Stimulated activated CD4-positive, alpha-beta T cell treated with anti-CD3 and anti-CD28 coated beads, TNF-alpha, amount 100 ng/mL, for 48 hours (primary cell): ENCODE measurements at regions not wholly inside any gene's neighbourhood (a gene's known extent, or its start where the extent isn't known, plus 50 kb on each side); places are given as distances from the start of the nearest gene placed in this dataset.

Experiments used
- DNase-seq, 3 donors: peaks; one replicate each; pipeline ENCODE4 v3.0.0-alpha.2; 2020; ENCODE audit warnings: low read depth in 3 of 3

DNA sequence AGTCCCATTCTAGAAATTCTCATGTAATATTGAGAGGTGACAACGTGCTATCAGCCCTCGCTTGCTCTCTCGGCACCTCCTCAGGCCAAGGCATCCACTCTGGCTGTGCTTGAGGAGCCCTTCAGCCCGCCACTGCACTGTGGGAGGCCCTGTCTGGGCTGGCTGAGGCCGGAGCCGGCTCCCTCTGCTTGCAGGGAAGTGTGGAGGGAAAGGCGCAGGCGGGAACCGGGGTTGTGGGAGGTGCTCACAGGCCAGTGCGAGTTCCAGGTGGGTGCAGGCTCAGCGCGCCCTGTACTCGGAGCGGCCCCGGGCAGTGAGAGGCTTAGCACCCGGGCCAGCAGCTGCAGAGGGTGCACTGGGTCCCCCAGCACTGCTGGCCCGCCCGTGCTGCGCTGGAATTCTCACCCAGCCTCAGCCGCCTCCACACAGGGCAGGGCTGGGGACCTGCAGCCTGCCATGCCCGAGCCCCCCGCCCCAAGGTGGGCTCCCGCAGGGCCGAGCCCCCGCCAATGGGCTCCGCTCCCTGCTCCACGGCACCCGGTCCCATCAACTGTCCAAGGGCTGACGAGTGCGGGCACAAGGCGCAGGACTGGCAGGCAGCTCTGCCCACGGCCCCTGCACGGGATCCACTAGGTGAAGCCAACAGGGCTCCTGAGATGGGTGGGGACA is 1680.6 kb upstream of the LRRTM1 start:
- no peak for DNase-seq

DNA sequence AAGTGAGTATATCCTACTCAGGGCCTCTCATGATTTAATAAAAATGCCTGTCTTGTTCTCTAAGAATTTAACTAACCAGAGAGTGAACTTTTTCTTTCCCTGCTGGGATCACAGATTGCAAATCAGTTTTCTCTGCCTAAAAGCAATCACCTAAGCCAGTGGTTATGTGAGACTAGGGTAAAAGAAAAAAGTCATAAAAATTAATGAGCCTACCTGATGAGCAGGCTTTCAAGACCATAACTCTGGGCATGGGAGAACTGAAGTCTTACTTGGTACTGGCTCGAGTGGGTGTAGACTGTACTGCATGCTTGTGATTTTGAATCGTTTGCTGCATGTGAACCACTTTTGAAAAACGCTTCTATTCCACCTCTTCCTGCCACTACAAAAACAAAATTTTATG is 1677.0 kb upstream of the LRRTM1 start:
- no peak for DNase-seq

DNA sequence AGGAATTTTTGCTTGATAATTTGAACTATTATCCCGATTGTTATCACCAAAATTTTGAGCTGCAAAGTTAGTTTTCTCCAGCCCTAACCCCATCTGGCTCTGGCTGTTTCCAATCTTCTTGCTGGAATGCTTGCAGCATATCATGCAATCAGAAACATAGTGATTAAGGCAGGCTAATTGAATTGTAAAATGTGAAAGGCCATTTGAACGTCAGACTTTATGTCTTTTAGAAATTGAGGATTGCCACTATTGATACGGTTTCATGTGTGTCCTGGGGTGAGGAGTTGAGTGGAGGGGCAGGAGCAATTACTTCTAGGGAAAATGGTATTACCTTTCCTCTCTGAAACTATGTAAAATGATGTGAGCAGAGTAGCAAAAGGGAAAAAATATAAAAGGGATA is 1674.5 kb upstream of the LRRTM1 start:
- DNase-seq = no peak

DNA sequence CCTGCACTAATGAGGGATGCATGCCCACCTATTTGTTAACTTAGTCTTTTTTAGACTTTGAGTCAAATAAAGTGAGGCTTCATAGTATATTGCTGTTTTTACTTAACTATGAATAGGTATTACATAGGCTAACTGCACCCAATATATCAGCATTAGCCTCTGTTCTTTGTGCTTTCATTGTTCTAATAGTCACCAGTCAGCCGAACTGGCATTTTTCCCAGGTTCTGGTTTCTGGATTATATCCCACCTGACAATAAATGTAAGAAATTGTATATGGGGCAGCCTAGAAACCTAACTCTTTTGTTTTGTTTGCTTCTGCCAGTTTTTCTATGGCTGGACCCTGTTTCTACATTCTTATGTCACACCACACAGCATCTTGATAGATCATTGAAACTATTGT is 1672.4 kb upstream of the LRRTM1 start:
- no peak for DNase-seq

DNA sequence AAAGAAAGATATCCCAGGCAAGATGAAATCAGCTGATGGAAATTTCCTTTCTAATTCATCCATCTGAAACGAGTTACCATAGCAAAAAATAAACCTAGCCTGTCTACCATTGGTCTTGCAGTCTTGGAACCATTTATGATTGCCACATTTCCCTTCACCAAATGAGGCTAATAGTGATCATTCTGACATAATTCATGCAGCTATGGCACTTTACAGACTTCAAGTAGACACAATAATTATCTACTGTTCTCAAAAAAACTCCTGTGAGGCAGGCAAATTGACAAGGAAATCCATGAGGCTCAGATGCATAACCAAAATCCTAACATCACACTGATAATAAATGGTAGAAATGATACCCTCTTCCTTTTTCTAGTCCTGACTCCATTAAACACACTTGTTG is 1669.7 kb upstream of the LRRTM1 start:
- no peak for DNase-seq

DNA sequence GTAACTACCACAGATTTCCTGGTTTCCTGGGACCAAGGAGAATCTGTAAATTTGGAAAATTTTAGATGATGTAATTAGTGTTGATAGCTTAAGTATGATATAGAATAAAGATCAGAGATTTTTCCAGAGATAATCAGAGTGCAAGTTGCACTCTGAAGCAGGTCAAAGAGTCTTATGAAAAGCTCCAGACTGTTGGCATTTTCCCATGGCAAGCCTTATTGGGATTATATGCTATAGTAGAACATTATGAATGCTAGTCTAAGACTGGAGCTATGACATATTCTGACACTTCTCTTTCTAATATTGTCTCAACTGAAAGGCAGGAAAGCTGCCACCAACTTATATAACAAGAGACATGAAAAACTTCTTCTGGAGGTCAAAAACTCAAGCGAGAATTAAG is 1638.3 kb upstream of the LRRTM1 start:
- no peak for DNase-seq

DNA sequence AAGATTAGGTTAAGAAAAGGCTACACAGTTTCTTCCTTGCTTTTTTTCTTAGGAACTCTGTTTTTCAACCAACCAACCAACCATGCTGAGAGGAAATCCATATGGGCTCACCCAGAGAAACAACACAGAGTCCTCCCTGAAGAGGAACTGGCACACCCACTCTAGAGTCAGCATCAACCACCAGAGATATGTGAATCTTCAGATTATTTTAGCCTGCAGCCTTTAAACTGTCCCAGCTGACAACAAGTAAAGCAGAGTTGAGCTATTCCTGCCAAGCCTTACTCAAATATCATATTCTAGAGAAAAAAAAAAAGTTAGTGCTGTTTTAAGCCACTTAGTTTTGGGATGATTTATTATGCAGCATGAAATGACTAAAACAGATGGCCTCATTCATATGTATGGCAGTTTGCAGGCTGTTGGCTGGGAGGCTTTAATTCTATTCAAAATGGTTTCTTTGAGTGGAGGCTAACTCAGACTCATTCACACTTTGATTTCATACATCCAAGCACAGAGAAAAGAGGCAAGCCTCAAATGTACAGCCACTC is 1637.7 kb upstream of the LRRTM1 start:
- no peak for DNase-seq

DNA sequence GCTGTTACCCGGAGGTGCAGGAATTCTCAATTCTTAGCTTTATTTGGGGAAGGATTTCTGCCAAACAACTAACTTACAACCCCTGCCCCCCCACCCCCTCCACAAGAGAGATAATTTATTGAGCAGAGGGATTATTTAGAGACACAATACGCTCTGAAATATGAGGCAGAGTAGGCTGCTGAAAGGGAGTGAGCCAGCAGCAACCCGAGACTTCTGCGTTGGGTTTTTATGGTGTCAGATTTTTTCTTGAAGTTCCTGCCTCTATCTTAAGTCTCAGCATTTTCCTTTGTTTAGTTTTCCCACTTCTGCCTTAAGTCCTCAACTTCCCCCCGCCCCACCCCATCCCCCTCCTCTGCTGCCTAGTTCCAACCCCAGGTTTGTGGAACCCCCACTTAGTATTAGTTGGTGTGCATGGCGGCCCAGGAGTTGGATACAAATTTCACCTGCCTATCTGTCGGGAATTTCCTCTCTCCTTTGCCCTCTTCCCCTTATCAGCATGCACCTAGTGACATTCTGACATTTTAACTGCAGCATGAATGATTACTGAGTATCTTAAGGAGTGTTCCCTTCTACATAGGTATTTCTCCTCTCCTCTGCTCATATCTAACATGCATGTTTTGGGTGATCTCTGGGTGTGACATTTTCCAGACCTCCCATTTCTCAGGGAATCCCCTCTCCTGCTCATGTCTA is 1635.9 kb upstream of the LRRTM1 start:
- no peak for DNase-seq

DNA sequence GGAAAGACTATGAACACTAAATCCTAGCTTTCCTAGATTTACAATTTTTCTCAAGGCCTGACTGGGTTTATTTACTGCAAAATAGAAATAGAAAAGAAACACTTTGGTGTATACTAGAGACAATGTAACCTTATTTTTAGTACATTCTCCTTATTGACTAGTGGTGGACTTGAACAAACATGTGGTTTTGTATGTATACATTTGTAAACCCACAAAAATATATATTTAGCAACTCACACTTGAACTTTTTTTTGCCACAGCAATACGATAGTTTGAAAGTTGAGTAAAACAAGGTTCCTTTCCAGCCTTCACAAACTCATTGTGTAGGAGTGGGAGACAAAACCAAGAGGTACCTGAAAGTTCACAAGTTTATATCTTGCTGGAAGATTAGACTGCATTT is 1633.4 kb upstream of the LRRTM1 start:
- DNase-seq = no peak

DNA sequence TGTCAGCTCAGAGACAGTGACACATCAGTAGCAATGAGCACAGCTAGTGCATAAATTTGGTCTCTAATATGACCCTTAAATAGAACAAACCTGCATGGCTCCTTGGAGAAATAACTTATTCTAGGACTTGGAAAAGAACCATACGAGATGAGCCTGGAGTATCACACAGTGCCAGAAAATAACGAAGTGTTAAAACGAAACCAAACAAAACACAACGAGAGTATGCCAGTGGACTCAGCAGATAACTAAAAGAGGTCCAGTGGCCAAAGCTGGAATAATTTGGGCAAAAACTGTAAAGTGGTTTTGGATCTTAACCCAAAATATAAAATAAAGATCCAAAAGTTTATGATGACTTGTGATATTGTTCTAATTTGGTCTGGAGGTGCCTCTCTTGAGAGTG is 1599.0 kb upstream of the LRRTM1 start:
- DNase-seq = no peak

DNA sequence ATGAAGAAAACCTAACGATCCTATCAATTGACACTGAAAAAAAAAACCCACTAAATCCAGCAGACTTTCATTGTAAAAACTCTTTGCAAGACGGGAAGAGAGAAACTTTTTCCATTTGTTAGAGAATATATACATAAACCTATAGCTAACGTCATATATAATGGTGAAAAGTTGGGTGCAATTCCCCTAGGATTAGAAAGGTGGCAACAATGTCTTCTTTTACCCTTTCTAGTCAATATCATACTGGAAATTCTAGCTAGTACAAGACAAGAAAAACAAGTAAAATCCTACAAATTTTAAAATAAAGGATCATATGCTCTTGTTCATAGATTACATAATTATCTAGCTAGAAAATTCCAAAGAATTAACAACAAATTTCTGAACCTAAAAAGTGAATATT is 1596.5 kb upstream of the LRRTM1 start:
- DNase-seq = no peak

DNA sequence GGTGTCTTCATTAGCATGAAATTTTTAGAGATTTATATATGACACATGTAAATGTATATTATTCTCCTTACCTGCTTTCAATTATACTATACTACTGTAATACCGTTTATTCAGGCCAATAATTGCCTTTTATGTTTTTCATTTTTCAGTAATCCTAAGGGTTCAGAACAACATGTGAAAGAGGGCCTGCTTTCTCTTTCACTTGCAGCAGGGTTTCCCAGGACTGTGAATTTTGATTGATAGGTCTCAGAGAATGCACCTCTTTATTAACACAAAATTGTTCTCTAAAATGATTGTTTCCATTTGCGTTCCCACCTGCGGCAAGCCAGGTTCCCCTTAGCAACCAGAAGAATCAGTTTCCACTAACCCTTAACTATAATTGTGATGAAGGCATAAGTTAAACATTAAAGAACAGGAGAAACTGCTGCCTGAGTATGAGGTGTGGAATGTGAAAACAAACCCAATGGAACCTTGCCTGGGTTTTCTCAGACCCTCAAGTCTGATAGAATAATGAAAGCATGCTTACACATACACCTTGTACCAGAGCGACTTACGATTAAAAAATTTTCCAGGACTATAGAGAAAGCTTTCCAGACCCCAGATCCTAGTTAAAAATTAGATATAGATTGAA is 1591.2 kb upstream of the LRRTM1 start:
- DNase-seq = no peak

DNA sequence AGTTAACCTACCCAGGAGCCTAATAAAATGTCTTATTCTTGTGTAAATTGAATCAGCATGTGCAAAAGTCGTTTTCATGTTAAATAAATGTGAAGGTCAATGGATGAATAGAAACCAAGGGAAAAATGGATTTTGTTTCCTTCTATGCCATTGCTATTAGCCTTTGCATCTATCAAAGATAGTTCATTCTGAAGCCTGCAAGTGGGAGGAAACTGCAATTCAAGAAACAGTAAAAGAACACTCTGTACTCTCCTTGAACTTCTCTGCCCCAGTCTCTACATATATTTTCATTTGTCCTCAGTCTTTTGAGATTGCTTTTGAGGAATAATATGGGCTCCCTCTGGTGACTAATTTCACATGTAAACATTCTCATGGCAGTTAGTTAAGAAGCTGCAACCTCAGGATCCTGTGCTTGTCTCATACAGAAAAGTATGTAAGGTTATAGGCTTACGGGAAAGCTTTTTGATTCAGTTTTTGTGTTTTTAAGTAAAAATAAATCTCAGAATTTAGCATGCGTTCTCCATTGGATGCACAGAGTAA is 1590.0 kb upstream of the LRRTM1 start:
- DNase-seq = no peak

DNA sequence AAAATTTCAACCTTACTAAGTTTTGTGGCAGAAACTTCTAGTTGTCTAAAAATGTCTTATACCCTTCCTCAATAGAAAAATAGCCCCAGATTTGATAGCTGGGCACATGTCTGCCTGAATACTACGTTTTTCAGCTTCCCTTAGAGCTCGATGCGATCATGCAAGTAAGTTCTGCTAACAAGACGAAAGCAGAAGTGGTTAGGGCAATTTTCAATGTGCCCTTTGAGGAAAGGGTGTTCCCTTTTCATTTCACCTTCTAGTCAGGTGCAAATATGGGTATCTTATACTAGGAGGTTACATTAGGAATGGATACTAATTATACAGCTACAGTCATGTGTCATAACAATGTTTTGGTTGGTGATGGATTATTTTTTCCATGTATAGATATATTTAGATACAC is 1572.1 kb upstream of the LRRTM1 start:
- DNase-seq = no peak

DNA sequence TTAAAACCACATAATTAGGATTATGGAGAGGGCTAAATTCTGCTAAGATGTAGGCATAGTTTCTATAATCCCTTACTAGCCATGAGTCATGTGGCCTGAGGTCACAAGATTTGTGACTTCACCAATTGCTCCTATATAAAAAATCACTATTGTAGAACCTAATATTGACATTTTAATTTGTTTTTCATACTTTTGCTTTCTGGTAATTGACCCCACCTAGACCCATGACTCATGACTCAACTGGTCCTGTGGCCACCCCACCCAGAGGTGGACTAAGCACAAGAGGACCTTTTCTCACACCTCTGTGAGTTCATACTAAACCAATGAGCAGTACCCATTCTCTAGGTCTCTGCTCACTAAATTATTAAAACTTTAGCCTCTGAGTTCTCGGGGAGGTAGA is 1567.5 kb upstream of the LRRTM1 start:
- no peak for DNase-seq

DNA sequence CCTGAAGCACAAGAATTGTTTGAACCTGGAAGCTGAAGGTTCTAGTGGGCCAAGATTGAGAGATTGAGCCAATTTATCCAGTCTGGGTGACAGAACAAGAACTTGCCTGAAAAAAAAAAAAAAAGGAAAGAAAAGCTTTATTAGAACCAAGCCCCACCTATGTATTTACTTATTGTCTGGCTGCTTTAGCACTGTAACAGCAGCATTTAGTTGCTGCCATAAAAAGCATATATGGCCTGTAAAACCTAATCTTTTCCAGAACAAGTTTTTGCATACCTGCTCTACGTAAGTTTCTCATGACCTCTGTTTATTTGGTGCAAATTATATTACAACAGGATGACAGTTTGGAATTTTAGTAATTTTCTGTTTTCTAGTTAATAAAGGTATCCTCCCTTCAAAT is 1565.6 kb upstream of the LRRTM1 start:
- no peak for DNase-seq

DNA sequence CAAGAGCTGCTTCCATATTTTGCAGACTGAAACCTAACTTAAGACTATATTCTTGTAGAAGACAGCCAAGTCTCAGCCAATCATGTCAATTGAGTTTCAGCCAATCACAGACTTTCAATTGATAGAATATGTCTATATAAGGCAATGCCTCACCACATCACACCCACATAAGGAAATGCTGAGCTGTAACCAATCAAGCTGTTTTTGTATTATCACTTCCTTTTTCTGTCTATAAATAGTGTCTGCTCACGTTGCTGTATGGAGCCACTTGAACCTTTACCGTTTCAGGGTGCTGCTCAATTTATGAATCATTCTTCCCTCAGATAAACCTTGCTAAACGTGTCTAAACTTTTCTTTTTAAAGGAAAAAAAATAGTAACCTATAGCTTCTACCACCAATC is 1554.4 kb upstream of the LRRTM1 start:
- no peak for DNase-seq

DNA sequence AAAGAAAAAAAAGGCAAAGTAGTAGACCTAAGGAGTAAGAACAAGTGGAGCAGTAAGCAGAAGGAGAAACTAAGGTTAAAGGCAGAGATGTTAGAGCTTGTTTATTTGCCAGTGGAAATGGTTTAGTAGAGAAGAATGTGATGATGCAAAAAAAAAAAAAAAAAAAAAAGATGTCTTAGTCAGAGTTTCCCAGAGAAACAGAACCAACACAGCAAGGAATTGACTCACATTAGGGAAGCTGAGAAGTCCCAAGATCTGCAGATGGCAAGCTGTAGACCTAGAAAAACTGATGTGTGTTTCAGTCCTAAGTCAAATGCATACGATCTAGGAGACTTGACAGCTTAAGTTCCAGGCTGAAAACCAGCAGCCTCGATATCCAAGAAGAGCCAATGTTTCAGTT is 1548.8 kb upstream of the LRRTM1 start:
- DNase-seq = no peak

DNA sequence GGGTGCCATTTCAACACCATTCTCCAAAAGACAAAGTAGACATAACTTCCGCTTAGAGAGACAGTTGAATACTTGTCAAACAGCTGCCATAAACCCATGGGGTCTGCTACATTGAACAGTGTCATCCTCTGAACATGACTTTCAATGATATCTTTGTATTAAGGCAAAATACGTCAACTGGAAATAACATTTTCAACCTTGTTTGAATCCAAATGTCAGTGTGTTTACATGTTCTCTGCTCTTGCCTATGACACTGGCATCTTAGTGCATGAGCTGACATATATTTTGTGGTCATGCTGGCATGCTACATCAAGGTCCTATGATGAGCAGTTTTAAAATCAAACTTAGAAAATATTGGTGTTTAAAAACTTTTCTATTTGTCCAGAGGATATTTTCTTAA is 1548.1 kb upstream of the LRRTM1 start:
- DNase-seq = no peak

DNA sequence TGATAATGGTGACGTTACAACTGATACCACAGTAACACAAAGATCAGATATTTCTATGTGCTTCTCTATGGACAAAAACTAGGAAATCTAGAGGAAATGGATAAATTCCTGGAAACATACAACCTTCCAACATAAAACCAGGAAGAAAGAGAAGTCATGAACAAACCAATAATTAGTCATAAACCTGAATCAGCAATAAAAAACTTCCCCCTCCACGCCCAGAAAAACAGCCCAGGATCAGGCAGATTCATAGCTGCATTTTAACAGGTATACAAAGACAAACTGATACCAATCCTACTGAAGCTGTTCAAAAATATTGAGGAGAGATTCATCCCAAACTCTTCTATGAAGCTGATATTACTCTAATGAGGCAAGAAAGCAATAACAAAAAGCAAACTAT is 1535.2 kb upstream of the LRRTM1 start:
- DNase-seq = no peak

DNA sequence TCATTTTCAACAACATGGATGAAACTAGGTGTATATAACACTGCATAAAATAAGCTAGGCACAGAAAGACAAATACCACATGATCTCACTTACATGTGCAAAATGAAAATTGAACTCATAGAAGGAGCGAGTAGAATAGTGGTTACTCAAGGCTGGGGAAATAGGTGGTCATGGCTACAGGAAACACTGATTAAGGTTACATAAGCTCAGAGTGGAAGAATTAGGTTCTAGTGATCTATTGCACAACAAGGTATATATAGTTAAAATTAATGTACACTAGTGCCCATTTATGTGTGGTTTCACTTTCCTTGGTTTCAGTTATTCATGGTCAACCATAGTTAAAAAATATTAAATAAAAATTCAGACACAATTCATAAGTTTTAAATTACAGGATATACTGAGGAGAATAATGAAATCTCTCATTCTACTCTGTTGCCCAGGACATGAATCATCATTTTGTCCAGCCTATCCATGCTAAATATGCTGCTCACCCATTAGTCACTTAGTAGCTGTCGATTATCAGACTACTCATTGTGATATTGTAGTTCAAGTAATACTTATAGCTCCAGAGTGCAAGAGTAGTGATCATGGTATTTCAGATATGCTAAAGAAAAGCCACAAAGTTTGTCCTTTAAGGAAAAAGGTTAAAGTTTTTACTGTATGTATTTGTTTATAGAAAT is 1530.9 kb upstream of the LRRTM1 start:
- no peak for DNase-seq

DNA sequence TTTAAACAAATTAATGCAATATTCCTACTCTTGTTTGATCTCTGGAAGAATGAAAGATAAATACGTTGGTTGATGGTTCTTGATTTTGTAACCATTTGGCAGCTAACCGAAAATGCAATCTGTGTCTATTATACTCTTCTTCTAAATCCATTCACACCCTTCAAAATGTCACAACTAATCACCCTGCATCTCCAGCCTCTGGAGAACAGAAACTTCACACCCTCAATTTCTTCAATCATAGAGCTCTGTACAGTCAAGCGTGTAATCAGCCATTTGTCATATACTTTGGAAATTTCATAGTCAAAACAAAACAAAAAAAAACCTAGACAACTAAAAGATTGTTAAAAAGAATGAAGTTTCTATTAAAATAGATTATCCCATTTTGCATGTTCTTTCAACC is 1482.3 kb upstream of the LRRTM1 start:
- DNase-seq = no peak
